ENCODE measurements at regions not wholly inside any gene's neighbourhood (a gene's known extent, or its start where the extent isn't known, plus 50 kb on each side); places are given as distances from the start of the nearest gene placed in this dataset.
"Not testable (repeated sequence)": the region's sequence is repeated elsewhere in the genome, so short reads cannot be mapped to it uniquely, and the experiment has no call there.

- intact Hi-C loops (cut with micrococcal nuclease), result no loop called here
These were observed 251.9 kb downstream of the REEP3 start for GRCh38 chr10:63773106-63773505.

GRCh38 chr10:63773962-63774361 is 252.8 kb downstream of the REEP3 start:
- intact Hi-C loops (cut with micrococcal nuclease), result no loop called here

GRCh38 chr10:63780101-63780500 is 258.9 kb downstream of the REEP3 start:
- intact Hi-C loops (cut with micrococcal nuclease), result no loop called here

- intact Hi-C loops (cut with micrococcal nuclease), result no loop called here
These were observed 260.0 kb downstream of the REEP3 start for GRCh38 chr10:63781226-63781625.

- intact Hi-C loops (cut with micrococcal nuclease), result no loop called here
These were observed 262.7 kb downstream of the REEP3 start for GRCh38 chr10:63783882-63784281.

GRCh38 chr10:63788152-63788821 is 267.1 kb downstream of the REEP3 start:
- intact Hi-C loops (cut with micrococcal nuclease), result no loop called here

- intact Hi-C loops (cut with micrococcal nuclease), result no loop called here
These were observed 274.1 kb downstream of the REEP3 start for GRCh38 chr10:63795094-63795860.

- intact Hi-C loops (cut with micrococcal nuclease), result no loop called here
These were observed 277.6 kb downstream of the REEP3 start for GRCh38 chr10:63798599-63799498.

GRCh38 chr10:63799521-63800300 is 278.5 kb downstream of the REEP3 start:
- intact Hi-C loops (cut with micrococcal nuclease), result no loop called here

- intact Hi-C loops (cut with micrococcal nuclease), result no loop called here
These were observed 280.0 kb downstream of the REEP3 start for GRCh38 chr10:63801166-63801565.

GRCh38 chr10:63806330-63806729 is 285.1 kb downstream of the REEP3 start:
- intact Hi-C loops (cut with micrococcal nuclease), result no loop called here

GRCh38 chr10:63812501-63812900 is 291.3 kb downstream of the REEP3 start:
- intact Hi-C loops (cut with micrococcal nuclease), result no loop called here

- intact Hi-C loops (cut with micrococcal nuclease), result no loop called here
These were observed 298.6 kb downstream of the REEP3 start for GRCh38 chr10:63819753-63820329.

- intact Hi-C loops (cut with micrococcal nuclease), result no loop called here
These were observed 301.3 kb downstream of the REEP3 start for GRCh38 chr10:63822496-63822895.

- intact Hi-C loops (cut with micrococcal nuclease), result no loop called here
These were observed 303.9 kb downstream of the REEP3 start for GRCh38 chr10:63825111-63825510.

GRCh38 chr10:63825766-63826165 is 304.6 kb downstream of the REEP3 start:
- intact Hi-C loops (cut with micrococcal nuclease), result no loop called here

GRCh38 chr10:63827018-63827417 is 305.8 kb downstream of the REEP3 start:
- intact Hi-C loops (cut with micrococcal nuclease), result not testable (repeated sequence)

GRCh38 chr10:63829020-63829419 is 307.8 kb downstream of the REEP3 start:
- intact Hi-C loops (cut with micrococcal nuclease), result no loop called here

- intact Hi-C loops (cut with micrococcal nuclease), result no loop called here
These were observed 308.5 kb downstream of the REEP3 start for GRCh38 chr10:63829573-63830149.

- intact Hi-C loops (cut with micrococcal nuclease), result no loop called here
These were observed 311.5 kb downstream of the REEP3 start for GRCh38 chr10:63832686-63833085.
